ENCODE measurements at regions not wholly inside any gene's neighbourhood (a gene's known extent, or its start where the extent isn't known, plus 50 kb on each side); places are given as distances from the start of the nearest gene placed in this dataset.

DNA sequence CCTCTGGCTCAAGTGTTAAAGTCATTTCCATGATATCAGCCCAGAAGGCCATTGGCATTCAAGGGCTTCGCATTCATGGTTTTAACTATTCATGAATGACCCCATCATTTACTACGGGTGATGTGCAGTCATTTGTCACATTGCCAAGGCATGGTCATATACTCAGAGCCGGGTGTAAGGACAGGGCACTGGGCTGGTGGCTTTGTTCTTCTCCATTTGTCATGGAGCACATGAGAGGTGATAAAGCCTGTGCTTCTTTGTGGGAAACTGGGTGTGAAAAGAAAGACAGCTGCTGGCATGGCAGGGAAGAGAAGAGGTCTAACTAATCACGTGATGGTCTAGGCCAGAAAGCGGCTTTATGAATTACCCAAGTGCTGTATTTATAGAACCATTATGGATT lies 132.2 kb upstream of the PLXNA4 start:
- no peak for DNase-seq (ENCODE audit: extremely low read depth, low read depth)
- TF ChIP-seq, protein P1, sequence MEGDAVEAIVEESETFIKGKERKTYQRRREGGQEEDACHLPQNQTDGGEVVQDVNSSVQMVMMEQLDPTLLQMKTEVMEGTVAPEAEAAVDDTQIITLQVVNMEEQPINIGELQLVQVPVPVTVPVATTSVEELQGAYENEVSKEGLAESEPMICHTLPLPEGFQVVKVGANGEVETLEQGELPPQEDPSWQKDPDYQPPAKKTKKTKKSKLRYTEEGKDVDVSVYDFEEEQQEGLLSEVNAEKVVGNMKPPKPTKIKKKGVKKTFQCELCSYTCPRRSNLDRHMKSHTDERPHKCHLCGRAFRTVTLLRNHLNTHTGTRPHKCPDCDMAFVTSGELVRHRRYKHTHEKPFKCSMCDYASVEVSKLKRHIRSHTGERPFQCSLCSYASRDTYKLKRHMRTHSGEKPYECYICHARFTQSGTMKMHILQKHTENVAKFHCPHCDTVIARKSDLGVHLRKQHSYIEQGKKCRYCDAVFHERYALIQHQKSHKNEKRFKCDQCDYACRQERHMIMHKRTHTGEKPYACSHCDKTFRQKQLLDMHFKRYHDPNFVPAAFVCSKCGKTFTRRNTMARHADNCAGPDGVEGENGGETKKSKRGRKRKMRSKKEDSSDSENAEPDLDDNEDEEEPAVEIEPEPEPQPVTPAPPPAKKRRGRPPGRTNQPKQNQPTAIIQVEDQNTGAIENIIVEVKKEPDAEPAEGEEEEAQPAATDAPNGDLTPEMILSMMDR (IDR thresholded peaks at IDR 0.05; ENCODE audit: low read depth, low read length): no peak

DNA sequence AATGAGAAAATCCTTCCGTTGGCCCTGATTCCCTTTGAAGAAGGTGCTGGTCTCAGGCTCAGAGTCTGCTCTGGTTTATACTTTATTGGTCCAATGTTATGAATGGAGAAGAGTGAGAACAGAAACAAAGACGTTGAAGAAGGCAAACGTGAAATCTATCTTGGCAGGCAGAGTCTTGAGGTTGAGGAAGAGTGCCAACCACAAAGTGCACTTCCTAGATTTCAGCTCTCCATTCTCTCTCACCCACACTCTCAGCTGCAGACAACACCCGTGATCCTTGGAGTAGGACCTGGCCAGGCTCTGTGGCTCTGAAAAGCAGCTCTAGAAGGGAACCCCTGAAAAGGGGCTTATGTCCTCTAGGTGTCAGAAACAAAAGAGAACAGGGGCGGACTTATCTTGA lies 128.9 kb upstream of the PLXNA4 start:
- DNase-seq (ENCODE audit: extremely low read depth, low read depth): no peak
- TF ChIP-seq, protein P1 (IDR thresholded peaks at IDR 0.05; ENCODE audit: low read depth, low read length): no peak

DNA sequence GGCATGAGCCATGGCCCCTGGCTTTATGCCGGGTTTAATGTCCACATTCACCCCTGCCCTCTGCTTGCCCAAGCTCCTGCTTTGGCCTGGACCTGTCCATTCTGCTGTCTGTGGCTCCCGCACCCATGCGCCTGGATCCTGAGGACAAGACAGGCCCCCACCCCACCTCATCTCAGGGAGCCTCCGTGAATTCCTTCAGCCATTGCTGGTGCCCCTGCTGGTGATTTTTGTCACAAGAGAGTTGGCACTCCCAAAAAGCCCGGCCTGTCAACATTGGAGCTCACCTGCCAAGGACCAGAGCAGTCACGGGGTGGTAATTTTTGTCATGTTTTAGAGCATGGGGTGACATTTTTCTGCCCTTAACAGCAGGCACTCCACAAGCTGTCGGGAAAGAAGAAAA lies 127.5 kb upstream of the PLXNA4 start:
- TF ChIP-seq, protein P1 (IDR thresholded peaks at IDR 0.05; ENCODE audit: low read depth, low read length): no peak
- no peak for DNase-seq (ENCODE audit: extremely low read depth, low read depth)

DNA sequence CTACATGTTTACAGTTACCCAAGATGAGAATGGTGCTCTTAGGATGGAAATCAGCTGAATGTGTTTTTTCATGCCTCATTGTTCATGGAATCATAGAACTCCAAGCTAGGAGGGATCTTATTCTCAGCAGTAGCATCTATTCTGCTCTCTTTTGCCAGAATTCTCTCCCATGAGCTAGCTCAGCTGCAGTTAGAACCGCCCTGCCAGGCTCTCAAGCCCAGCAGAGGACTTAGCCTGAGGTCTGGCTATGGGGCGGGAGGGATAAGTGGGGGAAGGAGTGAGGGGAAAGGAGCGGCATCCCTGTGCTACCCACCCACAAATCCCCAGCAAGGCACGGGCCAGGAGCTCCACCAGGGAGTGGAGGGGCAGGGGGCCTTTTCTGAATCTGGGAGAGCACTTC lies 120.7 kb upstream of the PLXNA4 start:
- TF ChIP-seq, protein P1 (IDR thresholded peaks at IDR 0.05; ENCODE audit: low read depth, low read length): no peak
- no peak for DNase-seq (ENCODE audit: extremely low read depth, low read depth)

DNA sequence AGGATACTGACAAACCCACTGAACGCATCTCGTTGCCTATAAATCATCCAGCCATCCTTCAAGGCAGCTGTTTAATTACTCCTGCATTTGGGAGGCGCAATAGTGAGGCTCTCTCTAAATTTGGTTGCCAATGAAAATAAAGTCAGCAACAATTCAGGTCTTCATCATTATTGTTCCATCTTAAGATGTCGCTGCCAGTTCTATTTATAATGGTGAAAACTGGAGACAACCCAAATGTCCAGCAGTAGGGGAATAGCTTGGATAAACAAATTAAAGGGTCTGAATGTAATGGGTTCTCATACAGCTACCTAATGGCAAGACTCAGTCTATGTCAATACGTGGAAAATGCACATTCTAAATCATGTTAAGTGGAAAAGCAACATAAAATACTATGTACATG lies 120.1 kb upstream of the PLXNA4 start:
- DNase-seq (ENCODE audit: extremely low read depth, low read depth): no peak
- TF ChIP-seq, protein P1 (IDR thresholded peaks at IDR 0.05; ENCODE audit: low read depth, low read length): no peak

DNA sequence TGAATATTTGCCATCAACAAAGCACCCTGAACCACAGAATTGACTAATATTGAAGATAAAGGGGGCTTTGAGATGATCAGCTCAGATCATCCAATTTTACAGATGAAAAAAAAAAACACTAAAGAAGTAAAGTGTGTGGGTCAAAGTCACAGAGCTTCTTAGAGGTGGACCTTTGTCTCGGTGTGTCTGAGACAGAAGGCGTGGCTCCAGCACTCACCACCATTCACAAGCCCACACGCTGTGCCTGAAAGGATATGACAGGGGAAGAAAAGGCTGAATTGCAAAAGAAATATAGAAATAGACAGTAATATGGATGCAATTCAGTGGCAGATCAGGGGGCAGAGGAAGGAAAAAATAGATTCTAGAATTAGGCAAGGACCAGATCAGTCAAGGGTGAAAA lies 114.9 kb upstream of the PLXNA4 start:
- TF ChIP-seq, protein P1 (IDR thresholded peaks at IDR 0.05; ENCODE audit: low read depth, low read length): no peak
- DNase-seq (ENCODE audit: extremely low read depth, low read depth): no peak

DNA sequence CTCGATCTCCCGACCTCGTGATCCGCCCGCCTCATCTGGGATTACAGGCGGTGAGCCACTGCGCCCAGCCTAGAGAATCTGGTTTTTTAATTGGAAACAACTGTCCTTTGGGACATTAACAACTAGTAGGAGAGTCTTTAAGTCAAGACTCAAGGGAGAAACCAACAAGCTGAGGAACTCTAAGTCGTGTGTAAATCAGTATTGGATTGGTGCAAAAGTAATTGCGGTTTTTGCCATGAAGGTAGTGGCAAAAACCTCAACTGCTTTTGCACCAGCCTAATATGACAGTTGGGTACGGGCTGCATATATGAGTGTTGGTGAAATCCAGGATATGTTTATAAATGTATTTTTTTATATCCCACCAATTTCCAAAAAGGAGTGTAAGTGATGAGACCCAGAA lies 113.9 kb upstream of the PLXNA4 start:
- DNase-seq (ENCODE audit: extremely low read depth, low read depth): no peak
- TF ChIP-seq, protein P1 (IDR thresholded peaks at IDR 0.05; ENCODE audit: low read depth, low read length): no peak
